Endothelial cell (in vitro differentiated cells): ENCODE measurements at regions not wholly inside any gene's neighbourhood (a gene's known extent, or its start where the extent isn't known, plus 50 kb on each side); places are given as distances from the start of the nearest gene placed in this dataset.

Experiments used
- DNase-seq: peaks from one replicate; pipeline ENCODE4 v3.0.0; 2021; ENCODE audit warnings: low spot score
- H3K27ac Mint-ChIP-seq: one replicate; pipeline ENCODE4 v1.8.0; 2021; ENCODE audit warnings: mixed read lengths, inconsistent platforms; ENCODE audit not compliant: unreplicated experiment
- H3K27me3 Mint-ChIP-seq: one replicate; pipeline ENCODE4 v1.8.0; 2021; ENCODE audit warnings: mild to moderate bottlenecking, moderate library complexity, mixed read lengths, inconsistent platforms; ENCODE audit not compliant: unreplicated experiment
- H3K36me3 Mint-ChIP-seq: one replicate; pipeline ENCODE4 v1.8.0; 2021; ENCODE audit warnings: mild to moderate bottlenecking, low read depth, mixed read lengths, inconsistent platforms; ENCODE audit not compliant: unreplicated experiment
- H3K4me1 Mint-ChIP-seq: one replicate; pipeline ENCODE4 v1.8.0; 2021; ENCODE audit warnings: mild to moderate bottlenecking, mixed read lengths, inconsistent platforms; ENCODE audit not compliant: unreplicated experiment
- H3K4me3 Mint-ChIP-seq: one replicate; pipeline ENCODE4 v1.8.0; 2021; ENCODE audit warnings: mild to moderate bottlenecking, mixed read lengths, inconsistent platforms; ENCODE audit not compliant: unreplicated experiment
- H3K9me3 Mint-ChIP-seq: one replicate; pipeline ENCODE4 v1.8.0; 2021; ENCODE audit warnings: mixed read lengths, inconsistent platforms; ENCODE audit not compliant: unreplicated experiment
- TF ChIP-seq, protein P1 (sequence below): fragments of 200-600 bp; sonication (generic); IDR thresholded peaks from one replicate; pipeline ENCODE4 v1.5.0; 2021; ENCODE audit warnings: antibody characterized with exemption; ENCODE audit not compliant: unreplicated experiment

DNA sequence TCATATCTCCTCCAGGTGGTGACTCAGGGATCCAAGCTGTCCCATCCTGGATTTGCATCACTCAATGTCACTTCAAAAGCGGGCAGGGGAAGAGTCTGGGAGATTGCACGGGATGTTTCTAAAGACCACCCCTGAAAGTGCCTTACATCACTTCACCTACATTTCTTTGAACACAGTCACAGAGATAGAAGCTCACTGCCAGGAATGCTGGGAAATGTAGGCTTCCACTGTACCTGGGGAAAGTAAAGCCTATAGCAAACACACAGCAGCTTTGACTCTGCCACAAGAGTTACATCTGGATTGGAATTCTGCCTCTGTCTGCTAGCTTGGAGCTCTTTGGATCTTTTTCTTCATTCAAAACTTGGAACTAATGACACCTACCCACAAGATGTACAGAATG, 300.9 kb downstream of the WDR11 start:
- no peak overlapping the region for H3K27ac Mint-ChIP-seq
- H3K4me1 Mint-ChIP-seq: no peaks in the 10 kb centered on the region
- DNase-seq: no peak
- no peaks in the 10 kb centered on the region for H3K27me3 Mint-ChIP-seq
- H3K9me3 Mint-ChIP-seq: no peaks in the 10 kb centered on the region
- H3K36me3 Mint-ChIP-seq: peaks cover 3% of the 10 kb centered on the region
- H3K4me3 Mint-ChIP-seq: no peak overlapping the region
- TF ChIP-seq, protein P1, sequence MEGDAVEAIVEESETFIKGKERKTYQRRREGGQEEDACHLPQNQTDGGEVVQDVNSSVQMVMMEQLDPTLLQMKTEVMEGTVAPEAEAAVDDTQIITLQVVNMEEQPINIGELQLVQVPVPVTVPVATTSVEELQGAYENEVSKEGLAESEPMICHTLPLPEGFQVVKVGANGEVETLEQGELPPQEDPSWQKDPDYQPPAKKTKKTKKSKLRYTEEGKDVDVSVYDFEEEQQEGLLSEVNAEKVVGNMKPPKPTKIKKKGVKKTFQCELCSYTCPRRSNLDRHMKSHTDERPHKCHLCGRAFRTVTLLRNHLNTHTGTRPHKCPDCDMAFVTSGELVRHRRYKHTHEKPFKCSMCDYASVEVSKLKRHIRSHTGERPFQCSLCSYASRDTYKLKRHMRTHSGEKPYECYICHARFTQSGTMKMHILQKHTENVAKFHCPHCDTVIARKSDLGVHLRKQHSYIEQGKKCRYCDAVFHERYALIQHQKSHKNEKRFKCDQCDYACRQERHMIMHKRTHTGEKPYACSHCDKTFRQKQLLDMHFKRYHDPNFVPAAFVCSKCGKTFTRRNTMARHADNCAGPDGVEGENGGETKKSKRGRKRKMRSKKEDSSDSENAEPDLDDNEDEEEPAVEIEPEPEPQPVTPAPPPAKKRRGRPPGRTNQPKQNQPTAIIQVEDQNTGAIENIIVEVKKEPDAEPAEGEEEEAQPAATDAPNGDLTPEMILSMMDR: no peak

DNA sequence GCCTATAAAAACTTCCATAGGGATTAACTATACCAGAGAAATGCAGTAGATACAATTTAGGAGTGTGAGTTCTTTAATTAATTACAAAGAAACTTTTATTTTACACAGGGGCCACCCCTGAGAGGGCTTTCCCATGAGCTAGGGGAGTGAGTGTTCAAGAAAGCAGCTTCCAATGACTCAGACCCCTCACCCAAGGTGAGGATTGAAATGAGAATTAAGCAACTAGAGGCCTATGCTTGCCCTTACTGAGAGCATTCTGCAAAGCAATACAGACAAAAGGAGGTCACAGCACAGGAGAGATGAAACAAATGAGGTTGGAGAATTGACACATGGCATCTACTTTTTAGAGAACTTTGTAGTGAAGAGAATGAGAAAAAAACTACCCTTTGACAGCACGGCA, 301.8 kb downstream of the WDR11 start:
- no peaks in the 10 kb centered on the region for H3K9me3 Mint-ChIP-seq

DNA sequence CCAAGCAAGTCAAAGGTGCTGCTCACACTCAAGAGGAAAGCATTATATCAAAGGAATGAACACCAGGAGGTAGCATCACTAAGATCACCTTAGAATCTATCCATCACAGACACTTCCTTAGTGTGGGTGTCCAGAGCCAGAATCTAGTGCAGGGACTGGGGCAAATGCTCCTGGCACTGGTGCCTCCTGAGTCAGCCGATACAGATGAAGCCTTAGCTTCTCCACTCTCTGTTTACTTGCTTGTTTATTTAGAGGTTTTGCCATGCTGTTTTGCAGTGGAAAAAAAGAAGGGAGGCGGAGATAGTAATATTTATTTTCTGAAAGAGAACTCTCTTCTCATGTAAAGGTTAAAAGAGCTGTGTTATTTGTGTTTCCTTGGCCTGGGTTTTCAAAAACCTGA, 303.1 kb downstream of the WDR11 start:
- Mint-ChIP-seq H3K36me3 (peaks cover 3% of the 10 kb centered on the region), H3K27me3 (no peaks in the 10 kb centered on the region), H3K27ac (no peak overlapping the region), H3K4me1 (no peaks in the 10 kb centered on the region), H3K9me3 (no peaks in the 10 kb centered on the region), H3K4me3 (no peak overlapping the region)
- no peak for DNase-seq
- TF ChIP-seq, protein P1: no peak

More for the DNA sequence above, 301.8 kb downstream of the WDR11 start:
- no peaks in the 10 kb centered on the region for H3K27me3 Mint-ChIP-seq
- H3K27ac Mint-ChIP-seq: no peak overlapping the region
- no peak overlapping the region for H3K4me3 Mint-ChIP-seq
- H3K4me1 Mint-ChIP-seq: no peaks in the 10 kb centered on the region
- peaks cover 3% of the 10 kb centered on the region for H3K36me3 Mint-ChIP-seq
- TF ChIP-seq, protein P1: no peak
- no peak for DNase-seq

DNA sequence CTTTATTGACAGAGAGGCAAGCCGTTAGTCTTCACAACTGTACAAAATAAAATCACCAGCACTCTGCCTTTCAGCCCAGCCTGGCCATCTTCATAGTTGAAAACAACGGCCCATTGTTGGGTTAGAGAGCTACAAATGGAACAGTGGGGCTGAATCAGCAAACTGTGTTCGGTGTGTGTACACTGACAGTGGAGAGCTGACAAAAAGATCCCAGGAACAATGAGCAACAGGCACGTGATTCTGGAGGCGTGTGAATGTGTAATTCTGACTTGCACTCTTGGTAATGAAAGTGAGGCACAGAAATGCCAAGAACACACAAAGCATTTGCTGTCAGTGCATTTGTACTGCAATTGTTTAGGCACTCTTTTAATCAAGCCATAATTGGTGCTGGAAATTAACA, 303.7 kb downstream of the WDR11 start:
- no peak for DNase-seq
- Mint-ChIP-seq H3K36me3 (peaks cover 3% of the 10 kb centered on the region), H3K4me3 (no peak overlapping the region), H3K9me3 (no peaks in the 10 kb centered on the region), H3K27ac (no peak overlapping the region), H3K27me3 (no peaks in the 10 kb centered on the region), H3K4me1 (no peaks in the 10 kb centered on the region)
- TF ChIP-seq, protein P1: no peak

DNA sequence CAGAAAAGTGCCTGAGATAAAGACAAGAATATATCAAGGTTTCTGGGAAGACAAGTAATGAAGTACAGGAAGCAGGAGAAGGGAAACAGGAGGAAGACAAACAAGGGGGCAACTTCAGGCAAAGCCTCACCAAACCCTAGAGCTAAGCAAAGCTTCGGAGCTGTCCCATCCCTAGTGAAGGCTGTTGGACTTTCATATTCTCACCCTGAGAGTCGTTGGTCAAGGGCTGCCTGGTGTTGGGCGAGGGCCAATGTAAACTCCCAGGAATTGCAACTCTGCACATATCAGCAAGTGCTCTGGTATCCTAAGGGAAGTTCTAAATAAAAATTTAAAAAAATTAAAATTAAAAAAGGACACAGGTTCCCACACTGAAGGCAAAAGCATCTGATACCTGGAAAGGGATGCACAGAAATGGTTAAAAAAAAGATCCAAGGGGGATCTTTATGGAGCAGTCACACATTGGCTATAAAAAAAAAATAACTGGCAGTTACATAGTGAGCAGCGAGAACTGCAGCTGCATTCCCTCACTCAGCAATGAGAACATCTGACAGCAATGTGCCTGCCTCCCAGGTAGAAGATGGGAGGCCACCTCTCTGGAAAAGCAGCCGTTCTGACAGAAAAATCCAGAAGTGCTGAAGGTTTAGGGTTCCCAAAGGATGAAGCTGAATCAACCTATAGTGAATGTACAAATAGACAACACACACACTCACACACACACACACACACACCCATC, 304.7 kb downstream of the WDR11 start:
- H3K4me1 Mint-ChIP-seq: no peaks in the 10 kb centered on the region
- H3K36me3 Mint-ChIP-seq: peaks cover 3% of the 10 kb centered on the region
- TF ChIP-seq, protein P1: no peak
- H3K4me3 Mint-ChIP-seq: no peak overlapping the region
- no peaks in the 10 kb centered on the region for H3K27me3 Mint-ChIP-seq
- no peak for DNase-seq
- no peak overlapping the region for H3K27ac Mint-ChIP-seq
- no peaks in the 10 kb centered on the region for H3K9me3 Mint-ChIP-seq
